Upper lobe of right lung (tissue), 1 donor: ENCODE measurements at regions not wholly inside any gene's neighbourhood (a gene's known extent, or its start where the extent isn't known, plus 50 kb on each side); places are given as distances from the start of the nearest gene placed in this dataset.

Experiments
- ATAC-seq: fragments of 200-7000 bp; cut with Tn5 transposase; one replicate; pipeline ENCODE4 v1.9.1; 2020; ENCODE audit warnings: mild to moderate bottlenecking, moderate library complexity
- DNase-seq: peaks from one replicate; pipeline ENCODE4 v3.0.0-alpha.2; 2020
- H3K27ac ChIP-seq: fragments of 200-600 bp; one replicate; pipeline ENCODE4 v1.8.0; 2022
- H3K27me3 ChIP-seq: fragments of 200-600 bp; one replicate; pipeline ENCODE4 v1.8.0; 2022; ENCODE audit warnings: mild to moderate bottlenecking
- H3K36me3 ChIP-seq: fragments of 200-600 bp; one replicate; pipeline ENCODE4 v1.8.0; 2022
- H3K4me1 ChIP-seq: fragments of 200-600 bp; one replicate; pipeline ENCODE4 v1.8.0; 2022
- H3K4me3 ChIP-seq: fragments of 200-600 bp; one replicate; pipeline ENCODE4 v1.8.0; 2022; ENCODE audit warnings: mild to moderate bottlenecking
- H3K9me3 ChIP-seq: fragments of 200-600 bp; one replicate; pipeline ENCODE4 v1.8.0; 2022
- intact Hi-C: fragments of 100-400 bp; cut with DNase I; formaldehyde crosslinking; loops from one replicate; pipeline ENCODE4 v1.11.0; 2022
- TF ChIP-seq, protein P1 (sequence below): fragments of 200-600 bp; IDR thresholded peaks from one replicate; pipeline ENCODE4 v1.8.0; 2022; ENCODE audit warnings: antibody characterized with exemption
- donor health status: DM: no; HTN: yes; CAD: no; lungs with severe emphysema.

DNA sequence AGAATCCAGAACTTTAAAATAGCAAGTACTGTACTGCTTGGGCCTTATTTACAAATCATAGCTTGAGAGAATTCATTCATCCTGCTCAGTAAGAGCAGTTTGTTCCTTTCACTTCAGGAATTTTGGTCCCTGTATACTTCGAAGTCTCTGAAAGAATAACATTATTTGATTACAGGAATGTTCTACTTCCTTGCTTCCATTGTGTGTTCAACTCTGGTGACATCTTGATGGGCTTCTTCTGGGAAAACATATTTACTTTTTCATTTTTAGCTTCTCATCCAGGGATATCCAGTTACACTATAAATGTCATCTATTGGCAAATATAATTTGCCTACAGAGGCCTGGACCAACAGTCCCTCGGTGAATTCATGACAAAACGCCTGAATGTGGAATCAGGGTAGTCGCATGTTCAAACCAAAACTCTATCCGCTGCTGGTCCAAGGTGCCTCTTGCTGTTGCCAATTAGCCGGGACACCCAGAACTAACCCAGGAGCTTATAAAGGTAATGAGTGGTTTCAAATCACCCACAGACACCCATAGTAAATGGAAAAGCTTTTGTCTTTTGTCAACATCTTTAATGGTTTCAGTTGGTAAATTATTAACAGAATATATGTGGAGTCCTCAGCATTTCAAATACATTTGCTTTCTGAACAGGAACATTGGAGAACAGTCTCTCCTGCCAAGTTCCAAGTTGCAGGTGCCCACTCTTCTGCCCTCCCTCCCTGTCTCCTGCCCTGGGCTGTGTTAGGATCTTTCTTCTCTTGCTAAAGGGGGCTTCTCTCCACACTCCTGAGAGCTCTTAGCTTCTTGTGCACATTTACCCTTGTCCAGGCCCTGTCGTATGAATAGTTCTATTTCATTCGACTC is 162.5 kb upstream of the CITED2 start:
- no peaks in the 10 kb centered on the region for H3K36me3 ChIP-seq
- TF ChIP-seq, protein P1, sequence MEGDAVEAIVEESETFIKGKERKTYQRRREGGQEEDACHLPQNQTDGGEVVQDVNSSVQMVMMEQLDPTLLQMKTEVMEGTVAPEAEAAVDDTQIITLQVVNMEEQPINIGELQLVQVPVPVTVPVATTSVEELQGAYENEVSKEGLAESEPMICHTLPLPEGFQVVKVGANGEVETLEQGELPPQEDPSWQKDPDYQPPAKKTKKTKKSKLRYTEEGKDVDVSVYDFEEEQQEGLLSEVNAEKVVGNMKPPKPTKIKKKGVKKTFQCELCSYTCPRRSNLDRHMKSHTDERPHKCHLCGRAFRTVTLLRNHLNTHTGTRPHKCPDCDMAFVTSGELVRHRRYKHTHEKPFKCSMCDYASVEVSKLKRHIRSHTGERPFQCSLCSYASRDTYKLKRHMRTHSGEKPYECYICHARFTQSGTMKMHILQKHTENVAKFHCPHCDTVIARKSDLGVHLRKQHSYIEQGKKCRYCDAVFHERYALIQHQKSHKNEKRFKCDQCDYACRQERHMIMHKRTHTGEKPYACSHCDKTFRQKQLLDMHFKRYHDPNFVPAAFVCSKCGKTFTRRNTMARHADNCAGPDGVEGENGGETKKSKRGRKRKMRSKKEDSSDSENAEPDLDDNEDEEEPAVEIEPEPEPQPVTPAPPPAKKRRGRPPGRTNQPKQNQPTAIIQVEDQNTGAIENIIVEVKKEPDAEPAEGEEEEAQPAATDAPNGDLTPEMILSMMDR = no peak
- H3K4me3 ChIP-seq = no peak overlapping the region
- ATAC-seq (peak; percentile 38), DNase-seq (no peak)
- peak overlapping the region; percentile 63 for H3K27ac ChIP-seq
- no peaks in the 10 kb centered on the region for H3K27me3 ChIP-seq
- H3K4me1 ChIP-seq = peaks cover 34% of the 10 kb centered on the region
- H3K9me3 ChIP-seq = no peaks in the 10 kb centered on the region
- intact Hi-C loops = no loop called here

DNA sequence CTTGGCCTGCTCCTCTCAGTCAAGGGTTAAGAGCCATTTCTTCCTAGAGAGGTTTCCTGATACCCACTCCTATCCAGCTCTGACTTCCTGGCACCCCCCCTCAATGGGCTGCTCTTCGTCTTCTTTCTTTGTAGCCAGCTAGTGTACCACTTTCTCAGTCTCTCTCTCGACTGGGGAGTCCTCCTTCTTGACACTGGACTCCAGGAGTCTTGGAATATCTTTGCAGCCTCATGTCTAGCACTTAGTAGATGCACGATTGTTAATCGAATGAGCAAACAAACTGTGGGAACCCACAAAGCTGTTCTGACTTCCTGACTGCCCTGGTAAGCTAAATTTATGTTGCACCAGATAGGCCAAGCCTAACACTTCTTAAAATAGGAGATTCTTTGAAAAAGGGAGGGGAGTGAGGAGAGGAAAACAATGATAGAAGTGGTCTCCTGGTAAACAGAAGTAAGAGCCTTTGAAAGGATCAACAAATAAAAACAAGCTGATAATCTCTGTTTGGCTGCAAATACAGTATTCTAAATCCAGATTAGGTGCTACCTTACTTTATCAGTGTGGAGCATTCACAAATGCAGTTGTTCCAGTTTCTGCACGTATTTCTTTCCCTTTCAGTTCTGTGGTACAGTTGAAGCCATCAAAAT is 160.1 kb upstream of the CITED2 start:
- H3K36me3 ChIP-seq = no peaks in the 10 kb centered on the region
- TF ChIP-seq, protein P1 = no peak
- H3K9me3 ChIP-seq = no peaks in the 10 kb centered on the region
- ATAC-seq (peak; percentile 62), DNase-seq (no peak)
- peak overlapping the region; percentile 11 for H3K4me3 ChIP-seq
- peaks cover 21% of the 10 kb centered on the region for H3K4me1 ChIP-seq
- peak overlapping the region; percentile 79 for H3K27ac ChIP-seq
- no peaks in the 10 kb centered on the region for H3K27me3 ChIP-seq
- intact Hi-C loops = no loop called here

DNA sequence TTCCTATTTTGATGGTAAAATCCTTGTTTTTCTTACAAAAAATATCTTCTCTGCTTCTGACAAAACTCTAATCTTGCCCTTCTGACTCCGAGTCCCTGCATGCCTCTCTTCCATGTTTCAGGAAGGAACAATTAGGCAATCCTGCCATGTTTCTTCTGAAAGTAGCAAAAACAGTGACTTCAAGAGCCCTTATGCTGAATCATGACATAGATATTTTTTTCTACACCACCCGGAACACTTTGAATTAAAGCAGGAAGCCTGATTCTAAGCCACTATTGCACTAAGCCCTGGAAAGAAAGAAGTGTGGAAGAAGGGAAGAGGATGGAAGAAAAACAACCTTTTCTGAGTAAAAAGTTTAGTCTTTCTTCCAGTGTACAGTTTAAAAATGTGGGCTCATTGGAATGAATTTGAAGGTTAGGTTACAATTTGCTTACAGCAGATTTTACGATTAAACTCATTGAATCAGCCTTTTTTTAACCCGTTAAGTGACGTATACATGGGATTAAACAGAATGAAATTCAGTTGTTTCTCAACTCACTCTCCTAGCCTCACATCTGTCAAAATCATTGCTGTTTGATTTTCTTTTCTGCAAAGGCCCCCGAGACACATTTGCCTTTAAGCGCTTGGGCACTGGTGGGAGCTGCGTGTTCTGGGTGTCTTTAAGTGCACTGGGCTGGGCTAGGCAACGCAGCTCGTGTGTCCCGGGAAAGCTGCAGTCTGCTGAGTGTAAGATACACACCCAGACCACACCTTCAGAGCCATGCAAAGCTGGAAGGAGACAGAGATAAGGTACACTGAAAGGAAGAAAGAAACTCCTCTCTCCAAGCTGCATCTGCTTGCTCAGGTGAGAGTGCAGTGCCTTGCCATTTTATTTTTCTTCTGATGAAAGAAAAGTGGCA is 159.4 kb upstream of the CITED2 start:
- H3K9me3 ChIP-seq = no peaks in the 10 kb centered on the region
- H3K36me3 ChIP-seq = no peaks in the 10 kb centered on the region
- TF ChIP-seq, protein P1 = no peak
- DNase-seq (peak; percentile 71), ATAC-seq (peak; percentile 81)
- H3K4me3 ChIP-seq = peak overlapping the region; percentile 11
- intact Hi-C loops = no loop called here
- no peaks in the 10 kb centered on the region for H3K27me3 ChIP-seq
- H3K27ac ChIP-seq = peak overlapping the region; percentile 79
- peaks cover 21% of the 10 kb centered on the region for H3K4me1 ChIP-seq

DNA sequence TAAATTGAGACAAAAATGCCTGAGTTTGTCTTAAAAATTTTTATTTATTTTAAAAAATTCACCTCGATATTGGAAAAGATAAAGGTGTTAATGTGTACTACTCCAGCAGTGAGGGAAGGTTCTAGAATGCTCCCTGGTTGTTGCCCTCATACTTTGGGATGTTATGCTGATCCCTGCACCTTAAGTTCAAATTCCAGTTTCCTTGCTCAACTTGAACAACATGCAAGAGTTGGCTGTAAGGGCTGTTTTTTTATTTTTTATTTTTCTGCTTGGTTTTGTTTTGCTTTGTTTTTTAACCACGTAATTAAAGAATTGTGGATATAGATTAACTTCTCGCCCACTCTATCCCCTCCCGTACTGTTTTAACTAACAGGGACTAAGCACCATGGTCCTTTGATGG is 158.7 kb upstream of the CITED2 start:
- Histone ChIP-seq H3K27ac (peak overlapping the region; percentile 79), H3K36me3 (no peaks in the 10 kb centered on the region), H3K4me1 (peaks cover 26% of the 10 kb centered on the region), H3K4me3 (no peak overlapping the region), H3K27me3 (no peaks in the 10 kb centered on the region), H3K9me3 (no peaks in the 10 kb centered on the region)
- DNase-seq (no peak), ATAC-seq (no peak)
- TF ChIP-seq, protein P1 = no peak
- intact Hi-C loops = no loop called here
